ENCODE measurements at regions not wholly inside any gene's neighbourhood (a gene's known extent, or its start where the extent isn't known, plus 50 kb on each side); places are given as distances from the start of the nearest gene placed in this dataset.

- in situ Hi-C loops (cut with HindIII; ENCODE audit: low sequenced_read_pairs): no loop called here
- DNase-seq (ENCODE audit: low spot score): no peak
Observed at GRCh38 chr2:220946552-220946951, 625.6 kb downstream of the EPHA4 start.

- no peak for DNase-seq (ENCODE audit: low spot score)
- in situ Hi-C loops (cut with HindIII; ENCODE audit: low sequenced_read_pairs): no loop called here
Observed at GRCh38 chr2:220948579-220948978, 623.5 kb downstream of the EPHA4 start.

- in situ Hi-C loops (cut with HindIII; ENCODE audit: low sequenced_read_pairs): no loop called here
- no peak for DNase-seq (ENCODE audit: low spot score)
Observed at GRCh38 chr2:220949466-220949865, 622.6 kb downstream of the EPHA4 start.

- in situ Hi-C loops (cut with HindIII; ENCODE audit: low sequenced_read_pairs): no loop called here
- DNase-seq (ENCODE audit: low spot score): no peak
Observed at GRCh38 chr2:220955776-220956175, 616.3 kb downstream of the EPHA4 start.

GRCh38 chr2:220956429-220956828 lies 615.7 kb downstream of the EPHA4 start:
- DNase-seq (ENCODE audit: low spot score): no peak
- in situ Hi-C loops (cut with HindIII; ENCODE audit: low sequenced_read_pairs): no loop called here

GRCh38 chr2:220959391-220959802 lies 612.7 kb downstream of the EPHA4 start:
- in situ Hi-C loops (cut with HindIII; ENCODE audit: low sequenced_read_pairs): no loop called here
- peak; percentile 94 for DNase-seq (ENCODE audit: low spot score)

GRCh38 chr2:220961143-220961860 lies 610.8 kb downstream of the EPHA4 start:
- in situ Hi-C loops (cut with HindIII; ENCODE audit: low sequenced_read_pairs): no loop called here
- no peak for DNase-seq (ENCODE audit: low spot score)

GRCh38 chr2:220962556-220962955 lies 609.5 kb downstream of the EPHA4 start:
- in situ Hi-C loops (cut with HindIII; ENCODE audit: low sequenced_read_pairs): no loop called here
- no peak for DNase-seq (ENCODE audit: low spot score)

GRCh38 chr2:220963076-220963475 lies 609.0 kb downstream of the EPHA4 start:
- in situ Hi-C loops (cut with HindIII; ENCODE audit: low sequenced_read_pairs): no loop called here
- no peak for DNase-seq (ENCODE audit: low spot score)

GRCh38 chr2:220963930-220964329 lies 608.2 kb downstream of the EPHA4 start:
- no peak for DNase-seq (ENCODE audit: low spot score)
- in situ Hi-C loops (cut with HindIII; ENCODE audit: low sequenced_read_pairs): no loop called here

GRCh38 chr2:220966636-220967035 lies 605.5 kb downstream of the EPHA4 start:
- DNase-seq (ENCODE audit: low spot score): no peak
- in situ Hi-C loops (cut with HindIII; ENCODE audit: low sequenced_read_pairs): no loop called here

- in situ Hi-C loops (cut with HindIII; ENCODE audit: low sequenced_read_pairs): no loop called here
- DNase-seq (ENCODE audit: low spot score): no peak
Observed at GRCh38 chr2:220969348-220969747, 602.8 kb downstream of the EPHA4 start.

GRCh38 chr2:220980966-220981675 lies 591.0 kb downstream of the EPHA4 start:
- in situ Hi-C loops (cut with HindIII; ENCODE audit: low sequenced_read_pairs): no loop called here
- no peak for DNase-seq (ENCODE audit: low spot score)

- in situ Hi-C loops (cut with HindIII; ENCODE audit: low sequenced_read_pairs): no loop called here
- no peak for DNase-seq (ENCODE audit: low spot score)
Observed at GRCh38 chr2:220981926-220982325, 590.2 kb downstream of the EPHA4 start.

- DNase-seq (ENCODE audit: low spot score): no peak
- in situ Hi-C loops (cut with HindIII; ENCODE audit: low sequenced_read_pairs): no loop called here
Observed at GRCh38 chr2:220985561-220985960, 586.5 kb downstream of the EPHA4 start.

GRCh38 chr2:220987839-220988238 lies 584.3 kb downstream of the EPHA4 start:
- in situ Hi-C loops (cut with HindIII; ENCODE audit: low sequenced_read_pairs): no loop called here
- DNase-seq (ENCODE audit: low spot score): no peak

GRCh38 chr2:220991972-220992371 lies 580.1 kb downstream of the EPHA4 start:
- in situ Hi-C loops (cut with HindIII; ENCODE audit: low sequenced_read_pairs): no loop called here
- no peak for DNase-seq (ENCODE audit: low spot score)

- DNase-seq (ENCODE audit: low spot score): no peak
- in situ Hi-C loops (cut with HindIII; ENCODE audit: low sequenced_read_pairs): no loop called here
Observed at GRCh38 chr2:220994846-220995245, 577.3 kb downstream of the EPHA4 start.

GRCh38 chr2:220995581-220995980 lies 576.5 kb downstream of the EPHA4 start:
- DNase-seq (ENCODE audit: low spot score): no peak
- in situ Hi-C loops (cut with HindIII; ENCODE audit: low sequenced_read_pairs): no loop called here

GRCh38 chr2:220998156-220998555 lies 573.9 kb downstream of the EPHA4 start:
- DNase-seq (ENCODE audit: low spot score): no peak
- in situ Hi-C loops (cut with HindIII; ENCODE audit: low sequenced_read_pairs): no loop called here

GRCh38 chr2:220999356-220999755 lies 572.7 kb downstream of the EPHA4 start:
- DNase-seq (ENCODE audit: low spot score): no peak
- in situ Hi-C loops (cut with HindIII; ENCODE audit: low sequenced_read_pairs): no loop called here

Measured in G401 (cell line).